ENCODE measurements at regions not wholly inside any gene's neighbourhood (a gene's known extent, or its start where the extent isn't known, plus 50 kb on each side); places are given as distances from the start of the nearest gene placed in this dataset.

DNA sequence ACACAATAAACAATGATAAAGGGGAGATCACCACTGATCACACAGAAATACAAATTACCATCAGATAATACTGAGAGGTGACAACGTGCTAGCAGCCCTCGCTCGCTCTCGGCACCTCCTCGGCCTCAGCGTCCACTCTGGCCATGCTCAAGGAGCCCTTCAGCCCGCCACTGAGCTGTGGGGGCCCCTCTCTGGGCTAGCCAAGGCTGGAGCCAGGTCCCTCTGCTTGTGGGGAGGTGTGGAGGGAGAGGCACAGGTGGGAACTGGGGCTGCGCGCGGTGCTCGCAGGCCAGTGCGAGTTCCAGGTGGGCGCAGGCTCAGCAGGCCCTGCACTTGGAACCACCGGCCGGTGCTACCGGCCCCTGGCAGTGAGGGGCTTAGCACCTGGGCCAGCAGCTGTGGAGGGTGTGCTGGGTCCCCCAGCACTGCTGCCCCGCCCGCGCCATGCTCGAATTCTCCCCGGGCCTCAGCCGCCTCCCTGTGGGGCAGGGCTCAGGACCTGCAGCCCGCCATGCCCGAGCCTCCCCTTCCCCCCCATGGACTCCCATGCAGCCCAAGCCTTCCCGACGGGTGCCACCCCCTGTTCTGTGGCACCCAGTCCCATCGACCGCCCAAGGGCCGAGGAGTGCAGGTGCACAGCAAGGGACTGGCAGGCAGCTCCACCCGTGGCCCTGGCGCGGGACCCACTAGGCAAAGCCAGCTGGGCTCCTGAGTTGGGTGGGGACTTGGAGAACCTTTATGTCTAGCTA is 340.0 kb upstream of the GULP1 start:
- no peaks in the 10 kb centered on the region for H3K36me3 ChIP-seq
- intact Hi-C loops (cut with DNase I), result no loop called here
- WGBS, result 98% methylated on average over 23 of the region's 32 CpGs
- H3K27me3 ChIP-seq (replicated peaks; ENCODE audit: insufficient read depth), result no peaks in the 10 kb centered on the region
- TF ChIP-seq POLR2AphosphoS5 (IDR thresholded peaks at IDR 0.05), result no peak
- TF ChIP-seq, protein P1, sequence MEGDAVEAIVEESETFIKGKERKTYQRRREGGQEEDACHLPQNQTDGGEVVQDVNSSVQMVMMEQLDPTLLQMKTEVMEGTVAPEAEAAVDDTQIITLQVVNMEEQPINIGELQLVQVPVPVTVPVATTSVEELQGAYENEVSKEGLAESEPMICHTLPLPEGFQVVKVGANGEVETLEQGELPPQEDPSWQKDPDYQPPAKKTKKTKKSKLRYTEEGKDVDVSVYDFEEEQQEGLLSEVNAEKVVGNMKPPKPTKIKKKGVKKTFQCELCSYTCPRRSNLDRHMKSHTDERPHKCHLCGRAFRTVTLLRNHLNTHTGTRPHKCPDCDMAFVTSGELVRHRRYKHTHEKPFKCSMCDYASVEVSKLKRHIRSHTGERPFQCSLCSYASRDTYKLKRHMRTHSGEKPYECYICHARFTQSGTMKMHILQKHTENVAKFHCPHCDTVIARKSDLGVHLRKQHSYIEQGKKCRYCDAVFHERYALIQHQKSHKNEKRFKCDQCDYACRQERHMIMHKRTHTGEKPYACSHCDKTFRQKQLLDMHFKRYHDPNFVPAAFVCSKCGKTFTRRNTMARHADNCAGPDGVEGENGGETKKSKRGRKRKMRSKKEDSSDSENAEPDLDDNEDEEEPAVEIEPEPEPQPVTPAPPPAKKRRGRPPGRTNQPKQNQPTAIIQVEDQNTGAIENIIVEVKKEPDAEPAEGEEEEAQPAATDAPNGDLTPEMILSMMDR (IDR thresholded peaks at IDR 0.05), result no peak
- no peak for TF ChIP-seq POLR2A (IDR thresholded peaks at IDR 0.05)
- H3K9me3 ChIP-seq, result no peaks in the 10 kb centered on the region
- H3K27ac ChIP-seq, result no peak overlapping the region
- no peak for DNase-seq (ENCODE audit: low spot score)
- no peak overlapping the region for H3K4me3 ChIP-seq
- H3K4me1 ChIP-seq (replicated peaks), result no peaks in the 10 kb centered on the region

DNA sequence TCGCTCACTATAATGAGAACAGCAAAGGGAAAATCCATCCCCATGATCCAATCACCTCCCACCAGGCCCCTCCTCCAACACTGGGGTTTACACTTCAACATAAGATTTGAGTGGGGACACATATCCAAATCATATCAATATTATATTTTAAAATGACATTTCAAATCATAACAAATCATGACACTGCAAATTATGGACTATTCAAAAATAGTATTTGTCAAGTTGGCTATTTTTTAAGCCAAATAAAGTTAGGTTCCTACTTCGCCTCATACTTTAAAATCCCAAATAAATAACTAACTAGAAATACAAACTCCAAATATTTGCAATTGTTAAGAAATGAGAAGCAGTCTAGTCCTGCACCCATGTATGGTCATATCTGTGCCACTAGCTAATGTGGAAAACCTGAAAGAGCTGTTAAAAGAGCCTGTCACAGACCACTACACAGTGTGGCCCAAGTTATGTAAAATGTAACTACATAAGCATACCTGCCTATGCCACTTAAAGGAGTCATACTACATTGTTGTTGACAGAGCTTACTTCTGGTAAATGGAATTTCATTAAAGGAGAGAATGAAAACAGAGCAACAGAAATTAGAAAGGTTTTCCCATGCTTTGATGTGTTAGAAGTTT is 334.7 kb upstream of the GULP1 start:
- Histone ChIP-seq H3K4me3 (no peak overlapping the region), H3K27ac (no peak overlapping the region), H3K27me3 (replicated peaks; ENCODE audit: insufficient read depth) (no peaks in the 10 kb centered on the region), H3K36me3 (no peaks in the 10 kb centered on the region), H3K4me1 (replicated peaks) (no peaks in the 10 kb centered on the region), H3K9me3 (no peaks in the 10 kb centered on the region)
- WGBS, result 88% methylated on average over 2 of the region's 2 CpGs
- no peak for DNase-seq (ENCODE audit: low spot score)
- TF ChIP-seq, protein P1 (IDR thresholded peaks at IDR 0.05), result no peak
- no peak for TF ChIP-seq POLR2A (IDR thresholded peaks at IDR 0.05)
- TF ChIP-seq POLR2AphosphoS5 (IDR thresholded peaks at IDR 0.05), result no peak
- intact Hi-C loops (cut with DNase I), result no loop called here

DNA sequence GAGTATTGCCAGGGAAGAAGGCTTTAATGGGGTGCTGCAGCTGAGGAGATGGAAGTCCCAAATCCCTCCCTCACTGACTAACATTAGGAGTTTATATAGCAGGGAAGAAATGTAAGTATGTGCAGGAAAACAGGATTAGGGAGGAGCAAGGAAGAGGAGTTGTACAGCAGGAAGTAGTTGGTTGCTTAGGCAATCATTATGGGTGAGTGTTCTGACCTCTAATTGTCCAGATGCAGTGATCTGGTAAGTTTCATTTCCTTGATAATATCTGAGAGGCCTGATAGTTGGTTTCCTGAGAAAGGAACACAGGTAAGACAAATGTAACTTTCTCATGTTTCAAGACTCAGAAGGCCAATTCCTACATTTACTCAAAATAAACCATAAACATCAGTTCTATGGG is 331.9 kb upstream of the GULP1 start:
- no peaks in the 10 kb centered on the region for H3K27me3 ChIP-seq (replicated peaks; ENCODE audit: insufficient read depth)
- H3K9me3 ChIP-seq, result no peaks in the 10 kb centered on the region
- H3K4me3 ChIP-seq, result no peak overlapping the region
- no peak for DNase-seq (ENCODE audit: low spot score)
- no peaks in the 10 kb centered on the region for H3K4me1 ChIP-seq (replicated peaks)
- intact Hi-C loops (cut with DNase I), result no loop called here
- H3K27ac ChIP-seq, result no peak overlapping the region
- H3K36me3 ChIP-seq, result no peaks in the 10 kb centered on the region
- TF ChIP-seq POLR2A (IDR thresholded peaks at IDR 0.05) (no peak), POLR2AphosphoS5 (IDR thresholded peaks at IDR 0.05) (no peak)
- TF ChIP-seq, protein P1 (IDR thresholded peaks at IDR 0.05), result no peak

DNA sequence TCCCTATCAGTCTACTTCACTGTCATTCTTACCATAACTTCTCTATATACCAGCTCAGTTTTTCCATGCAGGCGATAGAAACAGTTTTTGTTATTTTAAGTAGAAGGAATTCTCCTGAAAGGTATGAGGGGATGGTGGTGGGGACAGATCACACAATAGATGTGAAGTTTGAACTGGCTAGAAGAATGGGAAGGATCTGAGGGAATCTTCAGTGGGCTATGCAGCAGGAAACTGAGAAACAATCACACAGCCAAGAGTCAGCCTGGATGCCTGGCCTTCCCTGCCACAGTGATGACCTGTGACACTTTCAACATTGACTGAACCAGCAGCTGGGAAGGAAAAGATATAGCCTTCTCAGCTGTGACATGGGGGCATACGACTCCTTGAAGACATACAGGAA is 329.1 kb upstream of the GULP1 start:
- H3K36me3 ChIP-seq, result no peaks in the 10 kb centered on the region
- TF ChIP-seq POLR2AphosphoS5 (IDR thresholded peaks at IDR 0.05), result no peak
- TF ChIP-seq POLR2A (IDR thresholded peaks at IDR 0.05), result no peak
- no peak overlapping the region for H3K4me3 ChIP-seq
- no peaks in the 10 kb centered on the region for H3K27me3 ChIP-seq (replicated peaks; ENCODE audit: insufficient read depth)
- WGBS, result 86% methylated on average over 2 of the region's 2 CpGs
- no peak for DNase-seq (ENCODE audit: low spot score)
- intact Hi-C loops (cut with DNase I), result no loop called here
- no peak overlapping the region for H3K27ac ChIP-seq
- no peaks in the 10 kb centered on the region for H3K4me1 ChIP-seq (replicated peaks)
- H3K9me3 ChIP-seq, result no peaks in the 10 kb centered on the region

DNA sequence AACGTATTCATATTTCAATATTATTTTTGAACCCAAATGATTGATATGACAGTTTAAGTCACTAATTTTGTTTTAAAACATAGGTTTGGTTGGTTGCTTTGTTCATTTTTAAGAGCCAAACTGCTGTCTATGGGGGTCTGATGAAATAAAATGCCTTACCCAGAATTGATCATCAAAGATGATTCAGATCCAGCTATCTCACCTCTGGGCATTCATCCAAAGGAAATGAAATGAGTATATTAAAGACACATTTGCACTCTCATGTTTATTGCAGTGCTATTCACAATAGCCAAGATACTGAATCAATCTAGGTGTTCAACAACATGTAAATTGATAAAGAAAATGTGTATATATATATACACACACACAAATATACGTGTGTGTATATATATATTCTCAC is 326.9 kb upstream of the GULP1 start:
- intact Hi-C loops (cut with DNase I), result no loop called here
- DNase-seq (ENCODE audit: low spot score), result no peak
- no peak overlapping the region for H3K27ac ChIP-seq
- H3K27me3 ChIP-seq (replicated peaks; ENCODE audit: insufficient read depth), result no peaks in the 10 kb centered on the region
- 98% methylated on average over 2 of the region's 2 CpGs for WGBS
- no peaks in the 10 kb centered on the region for H3K36me3 ChIP-seq
- H3K9me3 ChIP-seq, result no peaks in the 10 kb centered on the region
- no peak overlapping the region for H3K4me3 ChIP-seq
- no peaks in the 10 kb centered on the region for H3K4me1 ChIP-seq (replicated peaks)
- TF ChIP-seq POLR2AphosphoS5 (IDR thresholded peaks at IDR 0.05), result no peak
- no peak for TF ChIP-seq POLR2A (IDR thresholded peaks at IDR 0.05)
- TF ChIP-seq, protein P1 (IDR thresholded peaks at IDR 0.05), result no peak
